Mesodermal cell (in vitro differentiated cells): ENCODE measurements at regions not wholly inside any gene's neighbourhood (a gene's known extent, or its start where the extent isn't known, plus 50 kb on each side); places are given as distances from the start of the nearest gene placed in this dataset.

Experiments used
- H3K27ac ChIP-seq: 2 replicates; pipeline ENCODE4 v1.7.0; 2013; ENCODE audit warnings: mild to moderate bottlenecking, low read depth, low read length, moderate library complexity; ENCODE audit not compliant: severe bottlenecking
- H3K36me3 ChIP-seq: 2 replicates; pipeline ENCODE4 v1.7.1; 2013; ENCODE audit warnings: mild to moderate bottlenecking, low read length, moderate library complexity; ENCODE audit not compliant: control insufficient read depth, insufficient read depth
- H3K4me1 ChIP-seq: one replicate; pipeline ENCODE4 v1.7.1; 2013; ENCODE audit warnings: mild to moderate bottlenecking, low read length; ENCODE audit not compliant: insufficient read depth, control insufficient read depth, poor library complexity, severe bottlenecking
- H3K4me3 ChIP-seq: 2 replicates; pipeline ENCODE4 v1.7.0; 2013; ENCODE audit warnings: low read length, control low read depth, mild to moderate bottlenecking; ENCODE audit not compliant: insufficient read depth, poor library complexity, severe bottlenecking; ENCODE audit errors: extremely low read depth
- H3K9me3 ChIP-seq: 2 replicates; pipeline ENCODE4 v1.7.1; 2013; ENCODE audit warnings: mild to moderate bottlenecking, low read length, moderate library complexity; ENCODE audit not compliant: control insufficient read depth
- WGBS, 2 experiments: methylation state at CpG; one replicate each; pipeline ENCODE4 v1.1.5; 2013; ENCODE audit warnings: missing lambda C conversion rate in 2 of 2; ENCODE audit not compliant: insufficient coverage in 2 of 2; 5-methylcytosine and 5-hydroxymethylcytosine counted together

GRCh38 chr6:166079841-166080240, 87.8 kb downstream of the TBXT start:
- no peaks in the 10 kb centered on the region for H3K9me3 ChIP-seq
- no peak overlapping the region for H3K27ac ChIP-seq
- H3K4me3 ChIP-seq: no peak overlapping the region
- WGBS, 2 experiments: 81 to 93% methylated on average over 3 of the region's 6 CpGs
- H3K36me3 ChIP-seq: no peaks in the 10 kb centered on the region
- no peaks in the 10 kb centered on the region for H3K4me1 ChIP-seq

GRCh38 chr6:166078294-166078693, 89.4 kb downstream of the TBXT start:
- Histone ChIP-seq H3K4me1 (no peaks in the 10 kb centered on the region), H3K36me3 (no peaks in the 10 kb centered on the region), H3K4me3 (no peak overlapping the region), H3K27ac (no peak overlapping the region), H3K9me3 (no peaks in the 10 kb centered on the region)
- 88 to 100% methylated on average over 2 to 3 of the region's 3 CpGs for WGBS, 2 experiments

GRCh38 chr6:166076625-166077024, 91.0 kb downstream of the TBXT start:
- Histone ChIP-seq H3K27ac (no peak overlapping the region), H3K36me3 (no peaks in the 10 kb centered on the region), H3K4me3 (no peak overlapping the region), H3K4me1 (no peaks in the 10 kb centered on the region), H3K9me3 (no peaks in the 10 kb centered on the region)
- WGBS, 2 experiments: 82 to 86% methylated on average over 2 to 4 of the region's 4 CpGs

- no peaks in the 10 kb centered on the region for H3K9me3 ChIP-seq
- no peak overlapping the region for H3K4me3 ChIP-seq
- H3K4me1 ChIP-seq: no peaks in the 10 kb centered on the region
- no peak overlapping the region for H3K27ac ChIP-seq
- WGBS, 2 experiments: 84 to 88% methylated on average over 4 to 5 of the region's 5 CpGs
- H3K36me3 ChIP-seq: no peaks in the 10 kb centered on the region
Observed at GRCh38 chr6:166075925-166076324, 91.7 kb downstream of the TBXT start.

- Histone ChIP-seq H3K4me3 (no peak overlapping the region), H3K27ac (no peak overlapping the region), H3K9me3 (no peaks in the 10 kb centered on the region), H3K36me3 (no peaks in the 10 kb centered on the region), H3K4me1 (no peaks in the 10 kb centered on the region)
- WGBS, 2 experiments: 80% methylated on average over 1 of the region's 2 CpGs; no CpG with 5 or more reads in 1 of the 2 experiments
Observed at GRCh38 chr6:166075186-166075585, 92.5 kb downstream of the TBXT start.

- H3K9me3 ChIP-seq: no peaks in the 10 kb centered on the region
- H3K27ac ChIP-seq: no peak overlapping the region
- 88 to 94% methylated on average over 8 to 9 of the region's 9 CpGs for WGBS, 2 experiments
- H3K36me3 ChIP-seq: no peaks in the 10 kb centered on the region
- no peaks in the 10 kb centered on the region for H3K4me1 ChIP-seq
- no peak overlapping the region for H3K4me3 ChIP-seq
Observed at GRCh38 chr6:166073082-166073481, 94.6 kb downstream of the TBXT start.

GRCh38 chr6:166068768-166069167, 98.9 kb downstream of the TBXT start:
- no peaks in the 10 kb centered on the region for H3K9me3 ChIP-seq
- H3K4me3 ChIP-seq: no peak overlapping the region
- no peak overlapping the region for H3K27ac ChIP-seq
- no peaks in the 10 kb centered on the region for H3K36me3 ChIP-seq
- 50 to 67% methylated on average over 2 to 3 of the region's 3 CpGs for WGBS, 2 experiments
- H3K4me1 ChIP-seq: no peaks in the 10 kb centered on the region

GRCh38 chr6:166058064-166058739, 109.4 kb downstream of the TBXT start:
- H3K27ac ChIP-seq: peak overlapping the region; percentile 20
- H3K36me3 ChIP-seq: no peaks in the 10 kb centered on the region
- 58 to 68% methylated on average over 7 to 9 of the region's 10 CpGs for WGBS, 2 experiments
- no peak overlapping the region for H3K4me3 ChIP-seq
- H3K4me1 ChIP-seq: peaks cover 6% of the 10 kb centered on the region
- peaks cover 9% of the 10 kb centered on the region for H3K9me3 ChIP-seq

- Histone ChIP-seq H3K36me3 (no peaks in the 10 kb centered on the region), H3K9me3 (peaks cover 9% of the 10 kb centered on the region), H3K4me1 (peaks cover 6% of the 10 kb centered on the region), H3K27ac (peak overlapping the region; percentile 20), H3K4me3 (no peak overlapping the region)
- WGBS, 2 experiments: 80 to 100% methylated on average over 1 of the region's 2 CpGs
Observed at GRCh38 chr6:166057431-166057830, 110.2 kb downstream of the TBXT start.

- WGBS, 2 experiments: 94 to 96% methylated on average over 3 to 4 of the region's 4 CpGs
- Histone ChIP-seq H3K9me3 (peaks cover 14% of the 10 kb centered on the region), H3K4me1 (peaks cover 6% of the 10 kb centered on the region), H3K4me3 (no peak overlapping the region), H3K36me3 (no peaks in the 10 kb centered on the region), H3K27ac (no peak overlapping the region)
Observed at GRCh38 chr6:166056637-166057036, 111.0 kb downstream of the TBXT start.

GRCh38 chr6:166055801-166056200, 111.8 kb downstream of the TBXT start:
- Histone ChIP-seq H3K27ac (no peak overlapping the region), H3K9me3 (peaks cover 14% of the 10 kb centered on the region), H3K36me3 (no peaks in the 10 kb centered on the region), H3K4me3 (no peak overlapping the region), H3K4me1 (peaks cover 6% of the 10 kb centered on the region)
- 80 to 87% methylated on average over 4 to 5 of the region's 5 CpGs for WGBS, 2 experiments
